ENCODE measurements at regions not wholly inside any gene's neighbourhood (a gene's known extent, or its start where the extent isn't known, plus 50 kb on each side); places are given as distances from the start of the nearest gene placed in this dataset.

GRCh38 chr16:54203851-54204505, 82.6 kb downstream of the IRX3 start:
- TF ChIP-seq CTCF (IDR thresholded peaks at IDR 0.05) (no peak), EP300 (IDR thresholded peaks at IDR 0.05) (no peak)

Data from tibial nerve (tissue), 4 donors.